Vagina (tissue), 2 donors: ENCODE measurements at regions not wholly inside any gene's neighbourhood (a gene's known extent, or its start where the extent isn't known, plus 50 kb on each side); places are given as distances from the start of the nearest gene placed in this dataset.

Experiments
- DNase-seq, 2 donors: peaks; one replicate each; pipeline ENCODE4 v3.0.0-alpha.2; 2017; ENCODE audit errors: extremely low spot score in 2 of 2
- H3K27ac ChIP-seq: fragments of 200-600 bp; sonication (generic); one replicate; pipeline ENCODE4 v1.5.1; 2019
- H3K27me3 ChIP-seq: fragments of 200-600 bp; sonication (generic); one replicate; pipeline ENCODE4 v1.5.1; 2019
- H3K36me3 ChIP-seq, 2 donors: fragments of 200-600 bp; sonication (generic); one replicate each; pipeline ENCODE4 v1.5.1; 2017 to 2019
- H3K4me1 ChIP-seq: fragments of 200-600 bp; sonication (generic); one replicate; pipeline ENCODE4 v1.5.1; 2019
- H3K4me3 ChIP-seq, 2 donors: fragments of 200-600 bp; sonication (generic); 1 replicate in 1 of 2; 2 replicates in 1 of 2; pipeline ENCODE4 v1.5.1; 2016 to 2019
- H3K9me3 ChIP-seq: fragments of 200-600 bp; sonication (generic); one replicate; pipeline ENCODE4 v1.5.1; 2019
- POLR2A ChIP-seq, 2 donors: fragments of 450-650 bp; IDR thresholded peaks; one replicate each; pipeline ENCODE4 v1.6.1; 2017; ENCODE audit warnings: antibody characterized with exemption in 2 of 2, mild to moderate bottlenecking in 2 of 2, moderate library complexity in 2 of 2
- POLR2AphosphoS5 ChIP-seq, 2 donors: sonication (generic); formaldehyde crosslinking; IDR thresholded peaks; one replicate each; pipeline ENCODE4 v1.9.0; 2017; ENCODE audit warnings: antibody characterized with exemption in 2 of 2, mild to moderate bottlenecking in 2 of 2, low read depth in 1 of 2; ENCODE audit not compliant: insufficient read depth in 1 of 2
- intact Hi-C: fragments of 100-400 bp; cut with DNase I; formaldehyde crosslinking; loops from one replicate; pipeline ENCODE4 v1.15.1; 2023
- TF ChIP-seq, protein P1 (sequence below), 3 experiments: fragments of 450-650 bp in 2 of 3; fragments of 200-600 bp in 1 of 3; sonication (generic) in 1 of 3; IDR thresholded peaks; one replicate each; pipeline ENCODE4 v1.5.1; 2017 to 2019; ENCODE audit warnings: antibody characterized with exemption in 3 of 3, mild to moderate bottlenecking in 2 of 3, moderate library complexity in 2 of 3

- no peak overlapping the region for H3K4me3 ChIP-seq
- DNase-seq: no peak
- H3K27ac ChIP-seq: no peak overlapping the region
- TF ChIP-seq POLR2A (IDR thresholded peaks at IDR 0.05): no peak
- H3K36me3 ChIP-seq: no peaks in the 10 kb centered on the region
- H3K27me3 ChIP-seq: no peaks in the 10 kb centered on the region
- H3K9me3 ChIP-seq: no peaks in the 10 kb centered on the region
- intact Hi-C loops: no loop called here
- no peaks in the 10 kb centered on the region for H3K4me1 ChIP-seq
Measured at GRCh38 chr2:142320067-142320466, 189.3 kb upstream of the LRP1B start.

- H3K27ac ChIP-seq: no peak overlapping the region
- intact Hi-C loops: no loop called here
- DNase-seq: no peak
- no peaks in the 10 kb centered on the region for H3K4me1 ChIP-seq
- no peak overlapping the region for H3K4me3 ChIP-seq
- H3K9me3 ChIP-seq: no peaks in the 10 kb centered on the region
- H3K27me3 ChIP-seq: no peaks in the 10 kb centered on the region
- no peak for TF ChIP-seq POLR2AphosphoS5 (IDR thresholded peaks at IDR 0.05; ENCODE audit: insufficient read depth in 1 of 2, low read depth in 1 of 2)
- no peak for TF ChIP-seq POLR2A (IDR thresholded peaks at IDR 0.05)
- TF ChIP-seq, protein P1, sequence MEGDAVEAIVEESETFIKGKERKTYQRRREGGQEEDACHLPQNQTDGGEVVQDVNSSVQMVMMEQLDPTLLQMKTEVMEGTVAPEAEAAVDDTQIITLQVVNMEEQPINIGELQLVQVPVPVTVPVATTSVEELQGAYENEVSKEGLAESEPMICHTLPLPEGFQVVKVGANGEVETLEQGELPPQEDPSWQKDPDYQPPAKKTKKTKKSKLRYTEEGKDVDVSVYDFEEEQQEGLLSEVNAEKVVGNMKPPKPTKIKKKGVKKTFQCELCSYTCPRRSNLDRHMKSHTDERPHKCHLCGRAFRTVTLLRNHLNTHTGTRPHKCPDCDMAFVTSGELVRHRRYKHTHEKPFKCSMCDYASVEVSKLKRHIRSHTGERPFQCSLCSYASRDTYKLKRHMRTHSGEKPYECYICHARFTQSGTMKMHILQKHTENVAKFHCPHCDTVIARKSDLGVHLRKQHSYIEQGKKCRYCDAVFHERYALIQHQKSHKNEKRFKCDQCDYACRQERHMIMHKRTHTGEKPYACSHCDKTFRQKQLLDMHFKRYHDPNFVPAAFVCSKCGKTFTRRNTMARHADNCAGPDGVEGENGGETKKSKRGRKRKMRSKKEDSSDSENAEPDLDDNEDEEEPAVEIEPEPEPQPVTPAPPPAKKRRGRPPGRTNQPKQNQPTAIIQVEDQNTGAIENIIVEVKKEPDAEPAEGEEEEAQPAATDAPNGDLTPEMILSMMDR (IDR thresholded peaks at IDR 0.05): no peak
- no peaks in the 10 kb centered on the region for H3K36me3 ChIP-seq
Measured at GRCh38 chr2:142316049-142316448, 185.2 kb upstream of the LRP1B start.

DNA sequence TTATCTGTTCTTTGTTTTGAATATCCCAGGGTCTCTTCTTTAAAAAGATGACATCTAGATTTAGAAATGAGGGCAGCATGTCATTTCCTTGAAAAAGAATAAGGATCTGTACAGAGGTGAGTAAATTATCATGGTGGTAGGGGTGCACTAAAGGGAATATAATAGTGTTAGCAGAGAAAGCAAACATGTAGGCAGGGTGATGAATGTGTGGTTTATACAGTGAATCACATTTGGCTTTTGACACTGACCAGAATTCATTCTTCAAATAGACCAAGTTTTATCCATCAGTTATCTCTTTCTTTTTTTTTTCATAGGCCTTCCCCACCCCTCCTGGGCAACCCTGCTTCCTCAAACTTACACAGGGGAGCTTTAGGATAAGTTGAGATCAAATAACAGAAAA is 184.5 kb upstream of the LRP1B start:
- Histone ChIP-seq H3K36me3 (no peaks in the 10 kb centered on the region), H3K9me3 (no peaks in the 10 kb centered on the region), H3K4me1 (no peaks in the 10 kb centered on the region), H3K27ac (no peak overlapping the region), H3K4me3 (no peak overlapping the region), H3K27me3 (no peaks in the 10 kb centered on the region)
- no peak for TF ChIP-seq POLR2AphosphoS5 (IDR thresholded peaks at IDR 0.05; ENCODE audit: insufficient read depth in 1 of 2, low read depth in 1 of 2)
- TF ChIP-seq, protein P1 (IDR thresholded peaks at IDR 0.05): no peak
- intact Hi-C loops: no loop called here
- DNase-seq: no peak

- Histone ChIP-seq H3K27me3 (no peaks in the 10 kb centered on the region), H3K36me3 (no peaks in the 10 kb centered on the region), H3K4me1 (no peaks in the 10 kb centered on the region), H3K9me3 (no peaks in the 10 kb centered on the region), H3K4me3 (no peak overlapping the region), H3K27ac (no peak overlapping the region)
- no peak for DNase-seq
- TF ChIP-seq, protein P1 (IDR thresholded peaks at IDR 0.05): no peak
- intact Hi-C loops: no loop called here
Measured at GRCh38 chr2:142314164-142314563, 183.3 kb upstream of the LRP1B start.

DNA sequence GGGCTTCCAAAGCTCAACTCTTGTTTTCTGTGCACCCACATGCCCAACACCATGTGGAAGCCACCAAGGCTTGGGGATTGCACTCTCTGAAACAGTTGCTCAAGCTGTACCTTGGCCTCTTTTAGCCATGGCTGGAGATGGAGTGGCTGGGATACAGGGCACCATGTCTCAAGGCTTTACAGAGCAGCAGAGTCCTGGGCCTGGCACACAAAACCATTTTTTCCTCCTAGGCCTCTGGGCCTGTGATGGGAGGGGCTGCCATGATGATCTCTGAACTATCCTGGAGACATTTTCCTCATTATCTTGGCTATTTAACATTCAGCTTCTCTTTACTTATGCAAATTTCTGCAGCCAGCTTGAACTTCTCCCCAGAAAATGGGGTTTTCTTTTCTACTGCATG is 179.7 kb upstream of the LRP1B start:
- H3K4me1 ChIP-seq: no peaks in the 10 kb centered on the region
- DNase-seq: no peak
- no peak overlapping the region for H3K27ac ChIP-seq
- H3K36me3 ChIP-seq: no peaks in the 10 kb centered on the region
- no peaks in the 10 kb centered on the region for H3K9me3 ChIP-seq
- no peak for TF ChIP-seq POLR2AphosphoS5 (IDR thresholded peaks at IDR 0.05; ENCODE audit: insufficient read depth in 1 of 2, low read depth in 1 of 2)
- no peak for TF ChIP-seq POLR2A (IDR thresholded peaks at IDR 0.05)
- TF ChIP-seq, protein P1 (IDR thresholded peaks at IDR 0.05): no peak
- intact Hi-C loops: no loop called here
- no peak overlapping the region for H3K4me3 ChIP-seq
- no peaks in the 10 kb centered on the region for H3K27me3 ChIP-seq

DNA sequence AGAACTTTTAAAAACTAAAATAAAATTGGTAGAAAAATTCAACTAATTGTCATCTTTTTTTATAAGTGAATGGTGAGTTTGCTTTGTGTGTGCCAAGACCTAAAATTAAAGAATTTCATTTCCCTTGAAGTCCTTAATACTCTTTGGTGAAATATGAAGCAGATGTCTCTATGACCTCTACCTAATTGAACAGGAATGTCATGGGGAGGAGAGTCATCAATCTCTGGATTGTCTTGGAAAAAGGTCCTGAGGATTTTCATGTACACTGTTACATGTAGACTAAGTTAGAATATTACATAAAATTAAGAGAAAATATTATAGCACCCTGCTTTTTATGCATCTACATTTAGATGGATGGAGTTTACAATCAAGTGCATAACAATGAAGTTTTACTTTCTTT is 177.9 kb upstream of the LRP1B start:
- intact Hi-C loops: no loop called here
- no peak for DNase-seq

More for the DNA sequence above, 177.9 kb upstream of the LRP1B start:
- H3K36me3 ChIP-seq: no peaks in the 10 kb centered on the region
- no peaks in the 10 kb centered on the region for H3K27me3 ChIP-seq
- no peaks in the 10 kb centered on the region for H3K4me1 ChIP-seq
- H3K27ac ChIP-seq: no peak overlapping the region
- no peak overlapping the region for H3K4me3 ChIP-seq
- TF ChIP-seq POLR2AphosphoS5 (IDR thresholded peaks at IDR 0.05; ENCODE audit: insufficient read depth in 1 of 2, low read depth in 1 of 2): no peak
- TF ChIP-seq, protein P1 (IDR thresholded peaks at IDR 0.05): no peak
- TF ChIP-seq POLR2A (IDR thresholded peaks at IDR 0.05): no peak
- no peaks in the 10 kb centered on the region for H3K9me3 ChIP-seq
